ENCODE measurements at regions not wholly inside any gene's neighbourhood (a gene's known extent, or its start where the extent isn't known, plus 50 kb on each side); places are given as distances from the start of the nearest gene placed in this dataset.

GRCh38 chr2:185188656-185189055 is 549.9 kb upstream of the FSIP2 start:
- H3K18ac ChIP-seq (ENCODE audit: insufficient read length, low read depth, low read length), result no peak overlapping the region
- no peaks in the 10 kb centered on the region for H3K9me3 ChIP-seq (ENCODE audit: control insufficient read depth, low read depth, low read length)
- H3K4me1 Mint-ChIP-seq, result no peaks in the 10 kb centered on the region
- no peak overlapping the region for H2BK20ac ChIP-seq (ENCODE audit: low read depth, low read length, poor library complexity, severe bottlenecking)
- no peak overlapping the region for H3K23ac ChIP-seq (ENCODE audit: insufficient read length, low read depth, low read length)
- no peak overlapping the region for H2BK120ac ChIP-seq (ENCODE audit: low read depth, low read length, poor library complexity, severe bottlenecking)
- DNase-seq, result no peak
- TF ChIP-seq CTCF (conservative IDR thresholded peaks at IDR 0.05), result no peak
- peaks cover 2 to 11% of the 10 kb centered on the region in 2 experiments; a peak in 3 of 5 replicates for H3K9me3 Mint-ChIP-seq
- H3K27ac ChIP-seq (ENCODE audit: insufficient read length, low read depth, low read length), result no peak overlapping the region
- no peak overlapping the region for H2AFZ ChIP-seq (ENCODE audit: low read length)
- H3K79me2 ChIP-seq (ENCODE audit: insufficient read depth, low read length), result no peaks in the 10 kb centered on the region
- H3K9ac ChIP-seq (ENCODE audit: extremely low read depth, insufficient read length, low read length), result no peak overlapping the region
- no peak overlapping the region for H3K14ac ChIP-seq (ENCODE audit: insufficient read depth, low read length)
- no peak overlapping the region for H2AK5ac ChIP-seq (ENCODE audit: insufficient read length, low read length)
- no peak overlapping the region for H3K56ac ChIP-seq (ENCODE audit: insufficient read length, low read depth, low read length)
- H2BK12ac ChIP-seq (ENCODE audit: insufficient read length, low read depth, low read length), result no peak overlapping the region
- H2BK15ac ChIP-seq (ENCODE audit: low read depth, low read length), result no peak overlapping the region
- H3K27me3 ChIP-seq (ENCODE audit: insufficient read depth, low read length), result no peaks in the 10 kb centered on the region
- H4K20me1 ChIP-seq (ENCODE audit: control insufficient read depth, insufficient read depth, insufficient read length), result no peaks in the 10 kb centered on the region
- H3K4me3 Mint-ChIP-seq, result no peak overlapping the region
- no peaks in the 10 kb centered on the region for H3K23me2 ChIP-seq (ENCODE audit: insufficient read length, low read depth, low read length, poor library complexity, severe bottlenecking)
- H2BK5ac ChIP-seq (ENCODE audit: insufficient read length, low read length), result no peak overlapping the region
- H3K79me1 ChIP-seq (ENCODE audit: insufficient read depth, low read depth, low read length, poor library complexity, severe bottlenecking), result no peaks in the 10 kb centered on the region
- H3K27me3 Mint-ChIP-seq (ENCODE audit: low read depth), result no peaks in the 10 kb centered on the region; the same call in 1 of the 2 replicates
- H3K27ac Mint-ChIP-seq, result no peak overlapping the region; a peak in 1 of 7 replicates
- H4K5ac ChIP-seq (ENCODE audit: insufficient read length, low read depth, low read length), result no peak overlapping the region
- no peaks in the 10 kb centered on the region for H3K4me1 ChIP-seq (ENCODE audit: insufficient read depth, low read length)
- H3K36me3 Mint-ChIP-seq (ENCODE audit: insufficient read depth in 1 of 3, low read depth in 3 of 3), result no peaks in the 10 kb centered on the region
- no peak overlapping the region for H4K8ac ChIP-seq (replicated peaks; ENCODE audit: insufficient read length, low read depth, low read length)
- H3K4me2 ChIP-seq (ENCODE audit: insufficient read depth, insufficient read length, low read length), result no peak overlapping the region
- no peak overlapping the region for H3K4ac ChIP-seq (ENCODE audit: low read depth, low read length)
- no peak overlapping the region for H3T11ph ChIP-seq (ENCODE audit: low read length)
- H4K91ac ChIP-seq (ENCODE audit: insufficient read length, low read depth, low read length), result no peak overlapping the region

Measured in H9 (cell line).